Pancreas (tissue), 10 donors: ENCODE measurements at regions not wholly inside any gene's neighbourhood (a gene's known extent, or its start where the extent isn't known, plus 50 kb on each side); places are given as distances from the start of the nearest gene placed in this dataset.

Source experiments
- ATAC-seq, 4 donors: fragments of 200-7000 bp; cut with Tn5 transposase; one replicate each; pipeline versions ENCODE4 v1.8.0 to v1.9.1; 2020; ENCODE audit warnings: mild to moderate bottlenecking in 4 of 4, moderate library complexity in 4 of 4
- DNase-seq, 6 donors: peaks; one replicate each; pipeline ENCODE4 v3.0.0-alpha.2; 2020
- FAIRE-seq: peaks from 2 replicates; lab custom pipeline; 2012; peaks lifted over from hg19 to GRCh38; lab: Jason Lieb, UNC
- H3K27ac ChIP-seq, 4 donors: fragments of 200-600 bp; sonication (generic); 1 replicate in 3 of 4; 2 replicates in 1 of 4; pipeline versions ENCODE4 v1.5.0 to v1.8.0; 2020
- H3K27me3 ChIP-seq, 4 donors: fragments of 200-600 bp; one replicate each; pipeline ENCODE4 v1.8.0; 2021
- H3K36me3 ChIP-seq, 3 donors: fragments of 200-600 bp; sonication (generic) in 1 of 3; one replicate each; pipeline versions ENCODE4 v1.5.0 to v1.8.0; 2020 to 2021
- H3K4me1 ChIP-seq, 3 donors: fragments of 200-600 bp; one replicate each; pipeline ENCODE4 v1.8.0; 2021
- H3K4me3 ChIP-seq, 4 donors: fragments of 200-600 bp; sonication (generic) in 2 of 4; one replicate each; pipeline versions ENCODE4 v1.5.0 to v1.8.0; 2020 to 2021
- H3K9me3 ChIP-seq, 4 donors: fragments of 200-600 bp; one replicate each; pipeline ENCODE4 v1.8.0; 2021
- CTCF ChIP-seq, 4 donors: fragments of 200-600 bp; sonication (generic) in 3 of 4; IDR thresholded peaks; one replicate each; pipeline versions ENCODE4 v1.5.0 to v1.8.0; 2021; ENCODE audit warnings: antibody characterized with exemption in 4 of 4
- WGBS, 2 donors: extraction: QIAGEN DNeasy Blood & Tissue Kit; methylation state at CpG; one replicate each; pipeline ENCODE4 v1.1.7; 2013; 5-methylcytosine and 5-hydroxymethylcytosine counted together
- intact Hi-C, 3 donors: fragments of 100-400 bp; cut with DNase I; formaldehyde crosslinking; loops; one replicate each; pipeline versions ENCODE4 v1.11.1 to v1.14.2; 2022
- donor health status: healthy with polysubstance abuse.
- donor health status: DM: no; HTN: no; CAD: no; lungs with moderate emphysema.
- donor health status: DM: no; HTN: no; CAD: no.
- donor health status: control.
- donor health status: control.
- donor health status: Bipolar disorder and iron deficiency.
- donor health status: DM: yes; HTN: yes; CAD: no.
- donor health status: DM: no; HTN: no; CAD: no.
- donor health status: DM: no; HTN: no; CAD: no.
- donor health status: DM: yes; HTN: yes; CAD: no.

GRCh38 chr6:51137777-51138176, 319.1 kb downstream of the TFAP2B start:
- no peaks in the 10 kb centered on the region for H3K36me3 ChIP-seq
- H3K27ac ChIP-seq = no peak overlapping the region
- intact Hi-C loops = no loop called here
- no peak overlapping the region for H3K4me3 ChIP-seq
- ATAC-seq (no peak), FAIRE-seq (no peak), DNase-seq (no peak)
- no peaks in the 10 kb centered on the region for H3K9me3 ChIP-seq
- H3K4me1 ChIP-seq = no peaks in the 10 kb centered on the region
- TF ChIP-seq CTCF (IDR thresholded peaks at IDR 0.05) = no peak
- no peaks in the 10 kb centered on the region for H3K27me3 ChIP-seq

- Histone ChIP-seq H3K4me1 (no peaks in the 10 kb centered on the region), H3K36me3 (no peaks in the 10 kb centered on the region), H3K27me3 (no peaks in the 10 kb centered on the region), H3K27ac (no peak overlapping the region), H3K4me3 (no peak overlapping the region), H3K9me3 (no peaks in the 10 kb centered on the region)
- ATAC-seq = no peak
- no peak for DNase-seq
- WGBS, 2 donors = 52 to 64% methylated on average over 3 of the region's 3 CpGs
- TF ChIP-seq CTCF (IDR thresholded peaks at IDR 0.05) = no peak
- FAIRE-seq = no peak
- intact Hi-C loops = no loop called here
These were observed 321.3 kb downstream of the TFAP2B start for GRCh38 chr6:51139950-51140385.

GRCh38 chr6:51141080-51141479, 322.4 kb downstream of the TFAP2B start:
- WGBS, 2 donors = 70 to 82% methylated on average over 2 of the region's 2 CpGs
- no peaks in the 10 kb centered on the region for H3K9me3 ChIP-seq
- no peak overlapping the region for H3K27ac ChIP-seq
- no peaks in the 10 kb centered on the region for H3K36me3 ChIP-seq
- H3K4me1 ChIP-seq = no peaks in the 10 kb centered on the region
- no peaks in the 10 kb centered on the region for H3K27me3 ChIP-seq
- ATAC-seq = no peak
- intact Hi-C loops = no loop called here
- no peak for DNase-seq
- no peak for FAIRE-seq
- TF ChIP-seq CTCF (IDR thresholded peaks at IDR 0.05) = no peak
- no peak overlapping the region for H3K4me3 ChIP-seq

GRCh38 chr6:51147756-51148155, 329.1 kb downstream of the TFAP2B start:
- no peak overlapping the region for H3K4me3 ChIP-seq
- WGBS, 2 donors = 58 to 69% methylated on average over 3 of the region's 3 CpGs
- H3K4me1 ChIP-seq = no peaks in the 10 kb centered on the region
- intact Hi-C loops = no loop called here
- FAIRE-seq (no peak), DNase-seq (no peak), ATAC-seq (no peak)
- H3K36me3 ChIP-seq = no peaks in the 10 kb centered on the region
- H3K27ac ChIP-seq = no peak overlapping the region
- H3K9me3 ChIP-seq = no peaks in the 10 kb centered on the region
- TF ChIP-seq CTCF (IDR thresholded peaks at IDR 0.05) = no peak
- no peaks in the 10 kb centered on the region for H3K27me3 ChIP-seq

- Histone ChIP-seq H3K9me3 (no peaks in the 10 kb centered on the region), H3K36me3 (no peaks in the 10 kb centered on the region), H3K27me3 (no peaks in the 10 kb centered on the region), H3K27ac (no peak overlapping the region), H3K4me1 (no peaks in the 10 kb centered on the region), H3K4me3 (no peak overlapping the region)
- WGBS, 2 donors = 54 to 56% methylated on average over 3 of the region's 3 CpGs
- no peak for TF ChIP-seq CTCF (IDR thresholded peaks at IDR 0.05)
- DNase-seq = no peak
- no peak for ATAC-seq
- FAIRE-seq = no peak
- intact Hi-C loops = no loop called here
These were observed 333.9 kb downstream of the TFAP2B start for GRCh38 chr6:51152594-51152993.
